B cell (primary cell): ENCODE measurements at regions not wholly inside any gene's neighbourhood (a gene's known extent, or its start where the extent isn't known, plus 50 kb on each side); places are given as distances from the start of the nearest gene placed in this dataset.

Experiments
- ATAC-seq: fragments of 200-7000 bp; cut with Tn5 transposase; one replicate; pipeline ENCODE4 v1.10.0; 2021; ENCODE audit warnings: low read depth, mild to moderate bottlenecking, moderate number of reproducible peaks, moderate library complexity
- CTCF ChIA-PET: fragments of 350-600 bp; sonication (Branson Sonifier 250); formaldehyde crosslinking; loops from one replicate; lab custom pipeline; 2021; ENCODE audit warnings: antibody characterized with exemption, inconsistent platforms; lab: Charles Lee
- POLR2A ChIA-PET: fragments of 350-600 bp; sonication (Branson Sonifier 250); formaldehyde crosslinking; loops from one replicate; lab custom pipeline; 2021; ENCODE audit warnings: antibody characterized with exemption; lab: Charles Lee
- DNase-seq: peaks from one replicate; pipeline ENCODE4 v3.0.0; 2013
- H2AFZ ChIP-seq: 2 replicates; pipeline ENCODE4 v1.6.1; 2012; ENCODE audit warnings: mild to moderate bottlenecking, low read depth, low read length; ENCODE audit not compliant: insufficient read depth, poor library complexity, severe bottlenecking
- H3K27ac ChIP-seq, 2 donors: 1 replicate in 1 of 2; 2 replicates in 1 of 2; pipeline ENCODE4 v1.5.1; 2012 to 2013; ENCODE audit warnings: low read length in 2 of 2, mild to moderate bottlenecking in 2 of 2, moderate library complexity in 1 of 2
- H3K27me3 ChIP-seq, 4 experiments: fragments of 200-600 bp in 1 of 4; sonication (generic) in 1 of 4; replicated peaks in 1 of 4; 1 replicate in 2 of 4; 2 replicates in 2 of 4; pipeline versions ENCODE4 v1.6.1 to v1.7.0; 2013 to 2016; ENCODE audit warnings: low read length in 3 of 4, mild to moderate bottlenecking in 2 of 4, mixed read lengths in 1 of 4, moderate library complexity in 1 of 4; ENCODE audit not compliant: insufficient read depth in 4 of 4, control insufficient read depth in 3 of 4; ENCODE audit errors: control extremely low read depth in 1 of 4
- H3K36me3 ChIP-seq, 2 experiments: replicated peaks in 1 of 2; 1 replicate in 1 of 2; 2 replicates in 1 of 2; pipeline versions ENCODE4 v1.6.1 to v1.7.1; 2013; ENCODE audit warnings: low read length in 1 of 2; ENCODE audit not compliant: insufficient read depth in 2 of 2, control insufficient read depth in 1 of 2; ENCODE audit errors: control extremely low read depth in 1 of 2, extremely low read depth in 1 of 2
- H3K4me1 ChIP-seq, 2 donors: fragments of 200-600 bp in 1 of 2; sonication (generic) in 1 of 2; 1 replicate in 1 of 2; 2 replicates in 1 of 2; pipeline versions ENCODE4 v1.5.1 to v1.6.1; 2013 to 2017; ENCODE audit warnings: low read length in 2 of 2; ENCODE audit not compliant: control insufficient read depth in 2 of 2, insufficient read depth in 2 of 2
- H3K4me2 ChIP-seq: replicated peaks from 2 replicates; pipeline ENCODE3; 2012; ENCODE audit warnings: mild to moderate bottlenecking, low read depth, low read length; ENCODE audit not compliant: poor library complexity, severe bottlenecking
- H3K4me3 ChIP-seq, 5 experiments: fragments of 200-600 bp in 1 of 5; sonication (generic) in 1 of 5; 1 replicate in 3 of 5; 2 replicates in 2 of 5; pipeline versions ENCODE4 v1.5.1 to v1.7.0; 2011 to 2016; ENCODE audit warnings: low read length in 4 of 5, mild to moderate bottlenecking in 4 of 5, low read depth in 2 of 5, control low read depth in 1 of 5, moderate library complexity in 1 of 5; ENCODE audit not compliant: insufficient read depth in 1 of 5; ENCODE audit errors: control extremely low read depth in 1 of 5, extremely low read depth in 1 of 5
- H3K79me2 ChIP-seq: fragments of 200-600 bp; sonication (generic); one replicate; pipeline ENCODE4 v1.6.0; 2016; ENCODE audit warnings: low read length; ENCODE audit not compliant: control insufficient read depth, insufficient read depth
- H3K9ac ChIP-seq: fragments of 200-600 bp; sonication (generic); 2 replicates; pipeline ENCODE4 v1.6.1; 2017; ENCODE audit warnings: mild to moderate bottlenecking, low read length, moderate library complexity
- H3K9me3 ChIP-seq, 3 donors: one replicate each; pipeline versions ENCODE4 v1.6.1 to v1.7.1; 2013; ENCODE audit warnings: low read length in 2 of 3; ENCODE audit not compliant: control insufficient read depth in 2 of 3, insufficient read depth in 1 of 3; ENCODE audit errors: control extremely low read depth in 1 of 3
- H4K20me1 ChIP-seq: 2 replicates; pipeline ENCODE4 v1.6.0; 2012; ENCODE audit warnings: mild to moderate bottlenecking, low read length; ENCODE audit not compliant: insufficient read depth, control insufficient read depth, poor library complexity, severe bottlenecking
- H3K27ac Mint-ChIP-seq: one replicate; pipeline ENCODE4 v1.8.0; 2021; ENCODE audit warnings: mixed read lengths
- H3K27me3 Mint-ChIP-seq: one replicate; pipeline ENCODE4 v1.8.0; 2021; ENCODE audit warnings: mixed read lengths
- H3K4me1 Mint-ChIP-seq: one replicate; pipeline ENCODE4 v1.8.0; 2021; ENCODE audit warnings: mixed read lengths
- H3K4me3 Mint-ChIP-seq: one replicate; pipeline ENCODE4 v1.8.0; 2021; ENCODE audit warnings: mixed read lengths
- H3K9me3 Mint-ChIP-seq: one replicate; pipeline ENCODE4 v1.8.0; 2022; ENCODE audit warnings: mixed read lengths; ENCODE audit not compliant: insufficient read depth
- CTCF ChIP-seq: fragments of 200-600 bp; IDR thresholded peaks from one replicate; pipeline ENCODE4 v1.8.0; 2022; ENCODE audit warnings: antibody characterized with exemption, mild to moderate bottlenecking
- EZH2 ChIP-seq: IDR thresholded peaks from 2 replicates; pipeline ENCODE4 v1.6.1; 2012; ENCODE audit warnings: borderline replicate concordance, low read depth, mild to moderate bottlenecking, moderate library complexity, low read length; ENCODE audit not compliant: insufficient read depth, poor library complexity, severe bottlenecking
- WGBS: methylation state at CpG from one replicate; pipeline ENCODE4 v1.1.5; 2013; ENCODE audit warnings: missing lambda C conversion rate; ENCODE audit not compliant: insufficient coverage; 5-methylcytosine and 5-hydroxymethylcytosine counted together
- intact Hi-C: fragments of 100-400 bp; cut with micrococcal nuclease; formaldehyde crosslinking; loops from one replicate; pipeline ENCODE4 v1.10.0; 2022

GRCh38 chr3:124658270-124658669 is 72.0 kb upstream of the UMPS start:
- Mint-ChIP-seq H3K27ac (no peak overlapping the region), H3K9me3 (no peaks in the 10 kb centered on the region), H3K4me1 (no peaks in the 10 kb centered on the region), H3K27me3 (peaks cover 12% of the 10 kb centered on the region), H3K4me3 (no peak overlapping the region)
- Histone ChIP-seq H3K4me3 (no peak overlapping the region), H3K4me2 (no peak overlapping the region), H3K36me3 (no peaks in the 10 kb centered on the region), H3K4me1 (no peaks in the 10 kb centered on the region), H3K27ac (no peak overlapping the region), H2AFZ (no peak overlapping the region), H3K9ac (no peak overlapping the region), H4K20me1 (no peaks in the 10 kb centered on the region), H3K27me3 (no peaks in the 10 kb centered on the region), H3K9me3 (no peaks in the 10 kb centered on the region), H3K79me2 (no peaks in the 10 kb centered on the region)
- DNase-seq (no peak), ATAC-seq (no peak)
- intact Hi-C loops, result no loop called here
- WGBS, result 89% methylated on average over 12 of the region's 12 CpGs
- no peak for TF ChIP-seq CTCF
- TF ChIP-seq EZH2, result no peak
- CTCF ChIA-PET, result no interaction called here
- POLR2A ChIA-PET, result no interaction called here

DNA sequence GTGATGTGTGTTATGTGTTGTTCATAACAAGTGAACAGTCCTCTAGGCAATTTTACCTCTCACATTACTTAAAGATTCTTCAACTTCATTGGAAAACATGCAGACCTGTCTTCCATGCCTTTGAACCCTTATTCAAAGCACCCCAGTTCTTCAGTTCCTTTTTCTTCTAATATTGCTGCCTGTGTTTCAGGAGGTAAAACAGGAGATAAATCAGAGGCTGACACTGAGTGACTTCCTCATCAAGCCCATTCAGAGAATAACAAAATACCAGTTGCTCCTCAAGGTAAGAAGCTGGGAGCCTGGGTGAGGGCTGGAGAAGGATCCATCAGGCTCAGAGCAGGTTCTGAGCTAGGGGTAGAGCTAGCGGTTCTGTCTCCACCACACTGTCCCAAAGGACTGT is 71.1 kb upstream of the UMPS start:
- intact Hi-C loops, result no loop called here
- Histone ChIP-seq H3K9ac (no peak overlapping the region), H4K20me1 (no peaks in the 10 kb centered on the region), H2AFZ (no peak overlapping the region), H3K4me1 (no peaks in the 10 kb centered on the region), H3K4me2 (no peak overlapping the region), H3K27ac (no peak overlapping the region), H3K36me3 (no peaks in the 10 kb centered on the region), H3K9me3 (no peaks in the 10 kb centered on the region), H3K4me3 (no peak overlapping the region), H3K27me3 (no peaks in the 10 kb centered on the region), H3K79me2 (no peaks in the 10 kb centered on the region)
- peaks cover 16% of the 10 kb centered on the region for H3K27me3 Mint-ChIP-seq
- no CpG with 5 or more reads among the region's 1 CpG for WGBS
- ChIA-PET CTCF (no interaction called here), POLR2A (no interaction called here)
- H3K4me1 Mint-ChIP-seq, result no peaks in the 10 kb centered on the region
- no peak overlapping the region for H3K4me3 Mint-ChIP-seq
- ATAC-seq (no peak), DNase-seq (no peak)
- H3K27ac Mint-ChIP-seq, result no peak overlapping the region
- H3K9me3 Mint-ChIP-seq, result no peaks in the 10 kb centered on the region
- TF ChIP-seq CTCF (no peak), EZH2 (no peak)
